GM23338 (cell line): ENCODE measurements at regions not wholly inside any gene's neighbourhood (a gene's known extent, or its start where the extent isn't known, plus 50 kb on each side); places are given as distances from the start of the nearest gene placed in this dataset.

Source experiments
- ATAC-seq: fragments of 200-7000 bp; cut with Tn5 transposase; 3 replicates; pipeline ENCODE4 v1.9.1; 2020
- DNase-seq: peaks from one replicate; pipeline ENCODE4 v3.0.0-alpha.2; 2015; ENCODE audit warnings: low spot score
- H2AFZ ChIP-seq: fragments of 200-600 bp; sonication (generic); 2 replicates; pipeline ENCODE4 v1.8.0; 2016; ENCODE audit warnings: antibody characterized with exemption, mild to moderate bottlenecking, moderate library complexity
- H3F3A ChIP-seq: fragments of 200-600 bp; sonication (generic); replicated peaks from 2 replicates; pipeline ENCODE4 v1.8.0; 2017; ENCODE audit warnings: antibody characterized with exemption, mixed run types, low read depth
- H3K27ac ChIP-seq: fragments of 200-600 bp; sonication (generic); 2 replicates; pipeline ENCODE4 v1.6.1; 2016; ENCODE audit warnings: low read depth
- H3K27me3 ChIP-seq: fragments of 200-600 bp; sonication (generic); 2 replicates; pipeline ENCODE4 v1.8.0; 2016; ENCODE audit warnings: mild to moderate bottlenecking, mixed run types, moderate library complexity; ENCODE audit not compliant: insufficient read depth
- H3K36me3 ChIP-seq: fragments of 200-600 bp; sonication (generic); 2 replicates; pipeline ENCODE4 v1.8.0; 2016; ENCODE audit warnings: mild to moderate bottlenecking; ENCODE audit not compliant: insufficient read depth
- H3K4me1 ChIP-seq: fragments of 200-600 bp; sonication (generic); 2 replicates; pipeline ENCODE4 v1.8.0; 2016; ENCODE audit warnings: mild to moderate bottlenecking, moderate library complexity; ENCODE audit not compliant: insufficient read depth
- H3K4me2 ChIP-seq: fragments of 200-600 bp; sonication (generic); 2 replicates; pipeline ENCODE4 v1.7.1; 2017; ENCODE audit warnings: mixed run types
- H3K4me3 ChIP-seq: fragments of 200-600 bp; sonication (generic); 2 replicates; pipeline ENCODE4 v1.6.1; 2016; ENCODE audit warnings: mixed run types
- H3K79me2 ChIP-seq: fragments of 200-600 bp; sonication (generic); replicated peaks from 2 replicates; pipeline ENCODE4 v1.8.0; 2017; ENCODE audit warnings: mild to moderate bottlenecking; ENCODE audit not compliant: insufficient read depth
- H3K9me2 ChIP-seq: fragments of 200-600 bp; sonication (generic); 2 replicates; pipeline ENCODE4 v1.8.0; 2017; ENCODE audit not compliant: insufficient read depth
- H4K20me1 ChIP-seq: fragments of 200-600 bp; sonication (generic); replicated peaks from 2 replicates; pipeline ENCODE4 v1.8.0; 2017; ENCODE audit warnings: mild to moderate bottlenecking; ENCODE audit not compliant: insufficient read depth
- H3K27ac Mint-ChIP-seq: 2 replicates; pipeline ENCODE4 v1.8.0; 2020; ENCODE audit warnings: inconsistent platforms, mild to moderate bottlenecking, moderate library complexity, mixed read lengths
- H3K27me3 Mint-ChIP-seq: 3 replicates; pipeline ENCODE4 v1.8.0; 2022; ENCODE audit warnings: low read depth, mild to moderate bottlenecking, moderate library complexity, mixed read lengths, inconsistent platforms; ENCODE audit not compliant: insufficient read depth, poor library complexity
- H3K36me3 Mint-ChIP-seq: 3 replicates; pipeline ENCODE4 v1.8.0; 2021; ENCODE audit warnings: low read depth, mild to moderate bottlenecking, inconsistent platforms, moderate library complexity, mixed read lengths
- H3K4me1 Mint-ChIP-seq: 3 replicates; pipeline ENCODE4 v1.8.0; 2020; ENCODE audit warnings: mild to moderate bottlenecking, inconsistent platforms, mixed read lengths
- H3K4me3 Mint-ChIP-seq: 3 replicates; pipeline ENCODE4 v1.8.0; 2021; ENCODE audit warnings: moderate library complexity, mild to moderate bottlenecking, inconsistent platforms, mixed read lengths
- H3K9me3 Mint-ChIP-seq: 3 replicates; pipeline ENCODE4 v1.8.0; 2020; ENCODE audit warnings: moderate library complexity, mild to moderate bottlenecking, inconsistent platforms, mixed read lengths
- CREB1 ChIP-seq: fragments of 250-450 bp; sonication (Bioruptor Pico); IDR thresholded peaks from 2 replicates; pipeline ENCODE4 v1.5.0; 2020; ENCODE audit warnings: low read depth, mild to moderate bottlenecking, moderate library complexity
- EZH2phosphoT487 ChIP-seq: fragments of 200-600 bp; sonication (generic); IDR thresholded peaks from one replicate; pipeline ENCODE4 v1.8.1; 2018; ENCODE audit warnings: antibody characterized with exemption; ENCODE audit not compliant: unreplicated experiment
- POLR2AphosphoS5 ChIP-seq: IDR thresholded peaks from 2 replicates; pipeline ENCODE4 v1.6.1; 2016; ENCODE audit warnings: antibody characterized with exemption, low read depth
- ZNF331 ChIP-seq: fragments of 250-450 bp; sonication (Bioruptor Pico); IDR thresholded peaks from 2 replicates; pipeline ENCODE4 v1.5.0; 2020; ENCODE audit warnings: low read depth, mild to moderate bottlenecking, moderate library complexity
- TF ChIP-seq, protein P1 (sequence below): IDR thresholded peaks from 2 replicates; pipeline ENCODE4 v1.6.1; 2016; ENCODE audit warnings: antibody characterized with exemption
- TF ChIP-seq, protein P2 (sequence below): fragments of 250-450 bp; sonication (Bioruptor Pico); IDR thresholded peaks from 2 replicates; pipeline ENCODE4 v1.5.0; 2020; ENCODE audit warnings: mild to moderate bottlenecking, moderate library complexity

DNA sequence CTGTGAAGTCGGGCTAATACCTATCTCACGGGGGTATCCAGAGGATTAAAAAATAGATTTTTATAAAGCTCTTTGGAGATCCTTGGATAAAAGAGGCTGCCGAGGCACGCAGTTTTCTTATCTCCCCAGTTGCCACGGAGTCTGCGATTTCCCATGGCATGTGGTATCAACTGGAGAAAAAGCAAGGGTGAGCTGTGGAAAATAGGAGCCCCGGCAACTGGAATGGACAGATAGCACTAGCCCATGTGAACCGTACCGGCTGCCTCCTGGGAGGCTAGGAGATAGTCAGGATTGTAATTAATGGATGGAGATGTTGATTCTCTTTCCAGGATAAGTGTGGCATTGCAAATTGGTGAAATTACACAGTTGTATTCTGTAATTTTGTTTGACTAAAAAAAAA, 407.6 kb upstream of the KCNH7 start:
- Mint-ChIP-seq H3K36me3 (no peaks in the 10 kb centered on the region), H3K4me1 (peaks cover 13% of the 10 kb centered on the region; the same call in 2 of the 3 replicates), H3K27ac (no peak overlapping the region), H3K27me3 (no peaks in the 10 kb centered on the region), H3K9me3 (peaks cover 2% of the 10 kb centered on the region; the same call in 1 of the 3 replicates), H3K4me3 (no peak overlapping the region)
- Histone ChIP-seq H4K20me1 (no peaks in the 10 kb centered on the region), H3K4me3 (no peak overlapping the region), H3K4me1 (0 out of 2 replicates have a peak, but pooled peaks cover 5% of the 10 kb centered on the region), H3K27me3 (no peaks in the 10 kb centered on the region), H3K79me2 (no peaks in the 10 kb centered on the region), H3K4me2 (no peak overlapping the region), H2AFZ (no peak overlapping the region), H3F3A (no peaks in the 10 kb centered on the region), H3K9me2 (no peaks in the 10 kb centered on the region), H3K36me3 (no peaks in the 10 kb centered on the region), H3K27ac (no peak overlapping the region)
- DNase-seq (no peak), ATAC-seq (no peak)
- TF ChIP-seq POLR2AphosphoS5 (no peak), ZNF331 (CRISPR knock-in tag) (no peak), EZH2phosphoT487 (no peak), CREB1 (CRISPR knock-in tag) (no peak)
- TF ChIP-seq, protein P1, sequence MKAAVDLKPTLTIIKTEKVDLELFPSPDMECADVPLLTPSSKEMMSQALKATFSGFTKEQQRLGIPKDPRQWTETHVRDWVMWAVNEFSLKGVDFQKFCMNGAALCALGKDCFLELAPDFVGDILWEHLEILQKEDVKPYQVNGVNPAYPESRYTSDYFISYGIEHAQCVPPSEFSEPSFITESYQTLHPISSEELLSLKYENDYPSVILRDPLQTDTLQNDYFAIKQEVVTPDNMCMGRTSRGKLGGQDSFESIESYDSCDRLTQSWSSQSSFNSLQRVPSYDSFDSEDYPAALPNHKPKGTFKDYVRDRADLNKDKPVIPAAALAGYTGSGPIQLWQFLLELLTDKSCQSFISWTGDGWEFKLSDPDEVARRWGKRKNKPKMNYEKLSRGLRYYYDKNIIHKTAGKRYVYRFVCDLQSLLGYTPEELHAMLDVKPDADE = no peak
- TF ChIP-seq, protein P2, sequence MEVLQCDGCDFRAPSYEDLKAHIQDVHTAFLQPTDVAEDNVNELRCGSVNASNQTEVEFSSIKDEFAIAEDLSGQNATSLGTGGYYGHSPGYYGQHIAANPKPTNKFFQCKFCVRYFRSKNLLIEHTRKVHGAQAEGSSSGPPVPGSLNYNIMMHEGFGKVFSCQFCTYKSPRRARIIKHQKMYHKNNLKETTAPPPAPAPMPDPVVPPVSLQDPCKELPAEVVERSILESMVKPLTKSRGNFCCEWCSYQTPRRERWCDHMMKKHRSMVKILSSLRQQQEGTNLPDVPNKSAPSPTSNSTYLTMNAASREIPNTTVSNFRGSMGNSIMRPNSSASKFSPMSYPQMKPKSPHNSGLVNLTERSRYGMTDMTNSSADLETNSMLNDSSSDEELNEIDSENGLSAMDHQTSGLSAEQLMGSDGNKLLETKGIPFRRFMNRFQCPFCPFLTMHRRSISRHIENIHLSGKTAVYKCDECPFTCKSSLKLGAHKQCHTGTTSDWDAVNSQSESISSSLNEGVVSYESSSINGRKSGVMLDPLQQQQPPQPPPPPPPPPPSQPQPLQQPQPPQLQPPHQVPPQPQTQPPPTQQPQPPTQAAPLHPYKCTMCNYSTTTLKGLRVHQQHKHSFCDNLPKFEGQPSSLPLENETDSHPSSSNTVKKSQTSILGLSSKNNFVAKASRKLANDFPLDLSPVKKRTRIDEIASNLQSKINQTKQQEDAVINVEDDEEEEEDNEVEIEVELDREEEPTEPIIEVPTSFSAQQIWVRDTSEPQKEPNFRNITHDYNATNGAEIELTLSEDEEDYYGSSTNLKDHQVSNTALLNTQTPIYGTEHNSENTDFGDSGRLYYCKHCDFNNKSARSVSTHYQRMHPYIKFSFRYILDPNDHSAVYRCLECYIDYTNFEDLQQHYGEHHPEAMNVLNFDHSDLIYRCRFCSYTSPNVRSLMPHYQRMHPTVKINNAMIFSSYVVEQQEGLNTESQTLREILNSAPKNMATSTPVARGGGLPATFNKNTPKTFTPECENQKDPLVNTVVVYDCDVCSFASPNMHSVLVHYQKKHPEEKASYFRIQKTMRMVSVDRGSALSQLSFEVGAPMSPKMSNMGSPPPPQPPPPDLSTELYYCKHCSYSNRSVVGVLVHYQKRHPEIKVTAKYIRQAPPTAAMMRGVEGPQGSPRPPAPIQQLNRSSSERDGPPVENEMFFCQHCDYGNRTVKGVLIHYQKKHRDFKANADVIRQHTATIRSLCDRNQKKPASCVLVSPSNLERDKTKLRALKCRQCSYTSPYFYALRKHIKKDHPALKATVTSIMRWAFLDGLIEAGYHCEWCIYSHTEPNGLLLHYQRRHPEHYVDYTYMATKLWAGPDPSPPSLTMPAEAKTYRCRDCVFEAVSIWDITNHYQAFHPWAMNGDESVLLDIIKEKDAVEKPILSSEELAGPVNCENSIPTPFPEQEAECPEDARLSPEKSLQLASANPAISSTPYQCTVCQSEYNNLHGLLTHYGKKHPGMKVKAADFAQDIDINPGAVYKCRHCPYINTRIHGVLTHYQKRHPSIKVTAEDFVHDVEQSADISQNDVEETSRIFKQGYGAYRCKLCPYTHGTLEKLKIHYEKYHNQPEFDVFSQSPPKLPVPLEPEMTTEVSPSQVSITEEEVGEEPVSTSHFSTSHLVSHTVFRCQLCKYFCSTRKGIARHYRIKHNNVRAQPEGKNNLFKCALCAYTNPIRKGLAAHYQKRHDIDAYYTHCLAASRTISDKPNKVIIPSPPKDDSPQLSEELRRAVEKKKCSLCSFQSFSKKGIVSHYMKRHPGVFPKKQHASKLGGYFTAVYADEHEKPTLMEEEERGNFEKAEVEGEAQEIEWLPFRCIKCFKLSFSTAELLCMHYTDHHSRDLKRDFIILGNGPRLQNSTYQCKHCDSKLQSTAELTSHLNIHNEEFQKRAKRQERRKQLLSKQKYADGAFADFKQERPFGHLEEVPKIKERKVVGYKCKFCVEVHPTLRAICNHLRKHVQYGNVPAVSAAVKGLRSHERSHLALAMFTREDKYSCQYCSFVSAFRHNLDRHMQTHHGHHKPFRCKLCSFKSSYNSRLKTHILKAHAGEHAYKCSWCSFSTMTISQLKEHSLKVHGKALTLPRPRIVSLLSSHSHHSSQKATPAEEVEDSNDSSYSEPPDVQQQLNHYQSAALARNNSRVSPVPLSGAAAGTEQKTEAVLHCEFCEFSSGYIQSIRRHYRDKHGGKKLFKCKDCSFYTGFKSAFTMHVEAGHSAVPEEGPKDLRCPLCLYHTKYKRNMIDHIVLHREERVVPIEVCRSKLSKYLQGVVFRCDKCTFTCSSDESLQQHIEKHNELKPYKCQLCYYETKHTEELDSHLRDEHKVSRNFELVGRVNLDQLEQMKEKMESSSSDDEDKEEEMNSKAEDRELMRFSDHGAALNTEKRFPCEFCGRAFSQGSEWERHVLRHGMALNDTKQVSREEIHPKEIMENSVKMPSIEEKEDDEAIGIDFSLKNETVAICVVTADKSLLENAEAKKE = no peak
